Astrocyte (in vitro differentiated cells and primary cell): ENCODE measurements at regions not wholly inside any gene's neighbourhood (a gene's known extent, or its start where the extent isn't known, plus 50 kb on each side); places are given as distances from the start of the nearest gene placed in this dataset.

ENCODE experiments used
- CTCF ChIP-seq: IDR thresholded peaks from 2 replicates; pipeline ENCODE4 v1.5.1; 2011; ENCODE audit warnings: low read depth, mild to moderate bottlenecking, inconsistent platforms, low read length, moderate library complexity; ENCODE audit not compliant: insufficient read depth
- EZH2 ChIP-seq: IDR thresholded peaks from 2 replicates; pipeline ENCODE4 v1.6.1; 2012; ENCODE audit warnings: mild to moderate bottlenecking, low read length, inconsistent platforms; ENCODE audit not compliant: insufficient read depth

GRCh38 chr2:184523732-184524131 is 74.6 kb upstream of the ZNF804A start:
- TF ChIP-seq CTCF (no peak), EZH2 (no peak)
